Activated effector memory CD4-positive, alpha-beta T cell treated with anti-CD3 and anti-CD28 coated beads, Interleukin-2, amount 50 U/mL, for 16 hours (primary cell): ENCODE measurements at regions not wholly inside any gene's neighbourhood (a gene's known extent, or its start where the extent isn't known, plus 50 kb on each side); places are given as distances from the start of the nearest gene placed in this dataset.
"Not testable (repeated sequence)": the region's sequence is repeated elsewhere in the genome, so short reads cannot be mapped to it uniquely, and the experiment has no call there.

Experiments used
- DNase-seq: peaks from one replicate; pipeline ENCODE4 v3.0.0-alpha.2; 2020

DNA sequence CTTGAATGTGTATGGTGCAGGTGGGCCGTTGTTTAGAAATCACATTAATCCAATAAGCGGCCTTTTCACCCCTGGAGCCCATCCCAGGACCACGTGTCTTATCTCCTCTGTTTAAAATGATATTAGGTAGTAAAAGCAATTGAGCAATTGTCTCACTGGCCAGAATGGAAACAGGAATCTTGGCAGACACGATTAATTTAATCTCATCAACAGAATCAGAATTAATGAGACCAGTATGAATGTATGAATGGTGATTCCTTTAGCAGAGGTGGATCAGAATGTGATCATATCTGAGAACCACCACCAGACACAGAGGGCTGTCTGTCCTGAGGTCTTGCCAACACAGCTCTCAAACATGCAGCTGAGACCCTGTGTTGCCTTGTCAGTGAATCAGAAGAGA lies 1591.4 kb downstream of the REEP3 start:
- DNase-seq = no peak

GRCh38 chr10:65123120-65123519 lies 1601.9 kb downstream of the REEP3 start:
- no peak for DNase-seq

- DNase-seq = no peak
Observed at GRCh38 chr10:65125212-65125611, 1604.0 kb downstream of the REEP3 start.

DNA sequence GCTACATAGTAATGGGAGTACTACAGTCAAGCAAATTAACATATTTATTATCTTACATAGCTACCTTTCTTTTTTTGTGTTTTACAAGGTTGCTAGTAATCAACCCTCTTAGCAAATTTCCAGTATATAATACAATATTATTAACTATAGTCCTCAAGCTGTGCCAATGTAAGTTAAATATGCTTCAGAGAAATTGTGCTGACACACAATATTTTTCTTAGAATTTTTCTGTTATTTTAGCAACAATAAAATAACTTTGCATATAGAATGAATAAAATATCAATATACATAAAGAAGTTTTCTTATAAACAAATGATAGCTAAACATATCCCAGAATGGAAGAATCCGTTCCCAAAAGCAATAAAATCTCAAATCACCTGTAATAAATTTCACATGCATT lies 1605.1 kb downstream of the REEP3 start:
- no peak for DNase-seq

GRCh38 chr10:65128277-65128676 lies 1607.1 kb downstream of the REEP3 start:
- DNase-seq = no peak

DNA sequence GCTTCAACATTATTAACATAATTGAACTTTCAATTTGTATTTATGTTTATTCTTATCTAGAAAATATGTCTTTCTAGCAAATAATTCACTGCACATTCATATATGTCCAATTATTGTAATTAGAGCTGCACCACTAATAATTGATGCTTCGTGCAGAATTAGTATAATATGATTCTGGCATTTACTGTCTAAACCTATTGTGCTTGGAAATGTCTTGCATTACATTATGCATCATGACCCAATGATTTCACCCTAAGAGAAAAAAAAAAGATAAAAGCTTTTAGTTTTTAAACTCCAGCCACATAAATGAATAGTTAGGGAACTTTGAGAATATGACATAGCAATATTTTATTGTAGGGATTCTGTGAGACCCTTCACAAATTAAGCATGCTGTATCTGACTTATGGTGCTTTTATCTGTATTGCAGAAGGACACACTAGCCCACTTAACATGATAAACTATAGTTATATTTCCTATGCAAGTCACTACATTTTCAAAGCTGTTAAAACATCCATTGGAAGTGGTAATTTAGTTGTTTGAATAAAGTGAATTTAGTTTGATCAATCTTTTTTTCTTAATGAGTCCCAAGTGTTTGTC lies 1609.1 kb downstream of the REEP3 start:
- no peak for DNase-seq

GRCh38 chr10:65133652-65134051 lies 1612.5 kb downstream of the REEP3 start:
- no peak for DNase-seq

- no peak for DNase-seq
Observed at GRCh38 chr10:65135508-65135907, 1614.3 kb downstream of the REEP3 start.

GRCh38 chr10:65142641-65143435 lies 1621.6 kb downstream of the REEP3 start:
- DNase-seq = no peak

- no peak for DNase-seq
Observed at GRCh38 chr10:65143723-65144122, 1622.5 kb downstream of the REEP3 start.

GRCh38 chr10:65149878-65150277 lies 1628.7 kb downstream of the REEP3 start:
- DNase-seq = no peak

DNA sequence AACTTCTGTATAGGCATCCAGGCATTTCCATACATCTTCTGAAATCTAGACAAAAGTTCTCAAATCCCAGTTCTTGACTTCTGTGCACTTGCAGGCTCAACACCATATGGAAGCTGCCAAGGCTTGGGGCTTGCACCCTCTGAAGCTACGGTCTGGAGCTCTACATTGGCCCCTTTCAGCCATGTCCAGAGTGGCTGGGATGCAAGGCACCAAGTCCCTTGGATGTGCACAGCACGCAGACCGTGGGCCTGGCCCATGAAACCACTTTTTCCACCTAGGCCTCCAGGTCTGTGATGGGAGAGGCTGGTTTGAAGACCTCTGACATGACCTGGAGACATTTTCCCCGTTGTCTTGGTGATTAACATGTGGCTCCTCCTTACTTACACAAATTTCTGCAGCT lies 1645.1 kb downstream of the REEP3 start:
- DNase-seq = no peak

DNA sequence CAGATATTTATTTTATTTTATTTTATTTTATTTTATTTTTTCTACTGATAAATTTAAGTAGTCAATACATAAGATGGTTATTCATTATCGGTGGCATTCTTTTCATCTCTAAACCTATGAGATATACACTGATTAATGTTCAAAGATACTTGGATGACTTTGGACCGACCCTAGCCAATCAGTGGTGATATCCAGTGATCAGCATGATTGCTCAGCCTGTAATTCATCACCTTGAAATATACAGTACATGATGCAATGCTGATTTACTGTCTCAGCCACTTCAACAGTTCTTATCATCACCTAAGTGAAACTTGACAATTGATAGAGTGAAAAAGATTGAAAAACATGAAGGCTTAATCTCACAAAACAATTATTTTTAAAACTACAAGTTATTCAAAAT lies 1651.0 kb downstream of the REEP3 start:
- DNase-seq = no peak

GRCh38 chr10:65176994-65177393 lies 1655.8 kb downstream of the REEP3 start:
- no peak for DNase-seq

DNA sequence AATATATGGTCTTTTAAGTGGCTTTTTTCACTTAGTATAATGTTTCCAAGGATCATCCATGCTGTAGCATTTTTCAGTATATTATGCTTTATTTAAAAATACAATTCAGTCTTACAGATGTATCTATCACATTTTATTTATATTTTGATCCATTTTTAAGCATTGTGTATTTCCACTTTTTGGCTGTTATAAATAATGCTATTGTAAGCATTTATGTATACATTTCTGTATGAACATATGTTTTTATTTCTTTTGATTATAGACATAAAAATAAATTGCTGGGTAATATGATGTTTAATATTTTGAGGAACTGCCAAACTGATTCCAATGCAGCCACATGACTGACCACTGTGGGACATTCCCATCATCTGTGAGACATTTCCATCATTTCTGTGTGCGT lies 1662.0 kb downstream of the REEP3 start:
- no peak for DNase-seq

DNA sequence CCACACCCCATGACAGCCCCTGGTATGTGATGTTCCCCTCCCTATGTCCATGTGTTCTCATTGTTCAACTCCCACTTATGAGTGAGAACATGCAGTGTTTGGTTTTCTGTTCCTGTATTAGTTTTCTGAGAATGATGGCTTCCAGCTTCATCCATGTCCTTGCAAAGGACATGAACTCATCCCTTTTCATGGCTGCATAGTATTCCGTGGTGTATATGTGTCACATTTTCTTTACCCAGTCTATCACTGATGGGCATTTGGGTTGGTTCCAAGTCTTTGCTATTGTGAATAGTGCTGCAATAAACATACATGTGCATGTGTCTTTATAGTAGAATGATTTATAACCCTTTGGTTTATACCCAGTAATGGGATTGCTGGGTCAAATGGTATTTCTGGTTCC lies 1665.5 kb downstream of the REEP3 start:
- not testable (repeated sequence) for DNase-seq

- DNase-seq = no peak
Observed at GRCh38 chr10:65194126-65194525, 1672.9 kb downstream of the REEP3 start.

GRCh38 chr10:65194555-65194954 lies 1673.4 kb downstream of the REEP3 start:
- no peak for DNase-seq

DNA sequence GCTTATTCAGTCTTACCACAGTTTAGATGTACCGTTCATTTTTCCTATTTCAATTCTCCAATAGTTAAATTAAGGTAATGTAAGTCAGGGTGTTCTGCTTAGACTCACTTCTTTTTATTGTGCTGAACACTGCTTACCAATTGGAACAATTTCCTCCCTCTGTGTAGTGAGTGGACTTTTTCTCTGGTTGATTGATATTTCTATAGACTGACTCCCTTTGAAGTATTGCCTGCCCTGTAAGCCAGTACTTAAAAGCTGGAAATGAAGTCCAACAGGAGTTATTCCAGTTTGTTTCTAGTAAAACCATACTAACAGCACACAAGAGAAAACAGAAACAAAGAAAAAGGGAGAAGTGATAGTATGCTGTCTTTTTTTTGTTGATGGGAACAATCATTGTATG lies 1674.9 kb downstream of the REEP3 start:
- no peak for DNase-seq

DNA sequence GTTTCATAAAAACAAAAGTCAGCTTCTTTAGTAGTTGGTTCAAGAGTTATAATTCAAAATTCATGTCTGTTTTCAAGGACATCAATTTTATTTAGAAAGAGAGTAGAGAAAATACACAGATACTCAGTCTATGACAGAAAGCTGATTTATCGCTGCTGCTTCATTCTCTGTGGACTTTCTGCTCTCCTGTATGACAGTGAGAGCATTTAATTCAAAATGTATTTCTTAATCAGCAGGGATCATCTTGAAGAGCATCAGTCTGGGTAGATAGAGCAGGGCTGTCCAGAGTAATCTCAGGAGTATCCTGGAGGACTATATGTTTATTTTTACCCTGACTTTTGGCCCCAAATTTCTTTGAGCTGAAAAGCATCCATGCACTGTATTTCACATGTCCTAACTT lies 1676.7 kb downstream of the REEP3 start:
- DNase-seq = no peak

DNA sequence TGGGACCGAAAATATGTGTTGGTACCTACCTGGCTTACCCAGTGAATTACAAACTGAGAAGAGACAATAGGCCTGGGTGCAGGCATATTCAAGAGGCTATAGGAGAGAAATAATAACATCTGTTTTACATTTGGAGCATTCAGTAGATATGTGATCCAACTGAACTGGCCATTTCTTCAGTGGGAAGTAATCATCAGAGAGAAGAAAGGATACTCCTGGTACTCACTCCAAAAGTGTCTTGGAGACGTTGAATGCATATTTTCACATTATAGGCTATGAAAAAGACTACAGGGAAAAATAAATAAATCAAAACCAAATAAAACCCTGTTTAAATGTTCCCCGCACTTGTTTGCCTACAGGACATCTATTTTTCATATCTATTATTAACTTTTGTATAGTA lies 1680.3 kb downstream of the REEP3 start:
- DNase-seq = no peak

DNA sequence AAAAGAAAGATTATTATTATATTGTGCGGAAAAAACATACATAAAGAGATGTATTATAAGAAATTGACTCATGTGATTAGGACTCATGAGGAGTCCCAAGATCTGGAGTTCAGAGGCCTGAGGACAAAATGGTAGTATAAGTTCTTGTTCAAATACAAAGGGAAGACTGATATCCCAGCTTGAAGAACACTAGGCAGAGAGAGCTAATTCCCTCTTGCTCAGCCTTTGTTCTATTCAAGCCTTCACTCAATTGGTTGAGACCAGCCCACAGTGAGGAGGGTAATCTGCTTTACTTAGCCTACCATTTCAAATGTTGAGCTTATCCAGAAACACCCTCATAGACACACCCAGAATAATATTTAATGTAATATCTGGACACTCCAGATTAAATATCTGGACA lies 1683.8 kb downstream of the REEP3 start:
- no peak for DNase-seq

DNA sequence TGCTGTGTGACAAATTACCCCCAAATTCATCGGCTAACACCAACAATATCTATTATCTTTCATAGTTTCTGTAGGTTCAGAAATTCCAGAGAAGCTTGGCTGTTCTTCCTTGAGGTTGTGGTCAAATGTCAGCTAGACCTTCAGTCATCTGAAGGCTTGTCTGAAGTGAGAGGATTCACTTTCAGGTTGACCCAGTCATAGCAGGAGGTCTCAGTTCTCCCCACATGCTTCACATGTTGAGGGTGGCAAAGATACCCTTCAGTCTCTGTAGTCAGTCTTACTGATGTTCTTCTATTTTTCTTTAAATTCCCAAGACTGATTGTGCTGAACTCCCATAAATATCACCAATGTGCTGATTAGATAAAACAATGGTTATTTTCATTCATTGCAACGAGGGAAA lies 1692.0 kb downstream of the REEP3 start:
- no peak for DNase-seq

DNA sequence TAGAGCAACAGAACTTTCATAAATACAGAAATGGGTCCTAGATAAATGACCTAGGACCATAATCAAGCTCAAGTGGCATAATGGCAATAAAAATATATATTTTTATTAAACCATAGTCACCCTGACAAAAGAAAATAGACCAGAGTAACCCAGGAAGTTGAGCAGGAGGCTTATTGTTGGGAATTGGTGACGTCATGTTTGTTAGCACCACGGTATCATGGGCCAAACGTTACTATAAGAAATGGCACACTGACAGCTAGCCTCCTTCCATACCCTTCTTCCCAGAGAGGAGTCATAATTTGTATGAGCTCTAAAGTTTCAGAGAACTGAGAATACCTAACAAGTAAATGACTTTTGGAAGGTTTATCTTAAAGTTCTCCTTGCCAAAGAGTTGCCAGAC lies 1698.2 kb downstream of the REEP3 start:
- DNase-seq = no peak

DNA sequence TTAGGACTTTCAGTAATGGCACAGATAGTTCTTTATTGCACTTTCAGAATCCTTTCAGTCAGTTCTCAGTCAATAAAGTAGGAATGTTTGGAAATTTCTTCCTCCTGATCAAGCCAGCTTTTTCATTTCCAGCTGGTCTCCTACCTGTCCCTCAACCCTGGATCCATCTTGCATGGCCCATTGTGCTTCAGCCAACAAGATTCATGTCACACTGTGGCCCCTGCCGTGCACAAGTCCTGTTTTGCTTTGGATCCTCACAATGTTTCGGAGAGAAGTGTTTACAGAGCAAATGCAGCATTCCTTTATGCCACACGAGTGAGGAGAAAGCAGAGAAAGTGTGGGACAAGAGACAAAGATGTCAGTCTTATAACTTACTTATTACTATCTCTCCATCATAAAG lies 1694.7 kb upstream of the LRRTM3 start:
- DNase-seq = no peak
